ENCODE measurements at regions not wholly inside any gene's neighbourhood (a gene's known extent, or its start where the extent isn't known, plus 50 kb on each side); places are given as distances from the start of the nearest gene placed in this dataset.

DNA sequence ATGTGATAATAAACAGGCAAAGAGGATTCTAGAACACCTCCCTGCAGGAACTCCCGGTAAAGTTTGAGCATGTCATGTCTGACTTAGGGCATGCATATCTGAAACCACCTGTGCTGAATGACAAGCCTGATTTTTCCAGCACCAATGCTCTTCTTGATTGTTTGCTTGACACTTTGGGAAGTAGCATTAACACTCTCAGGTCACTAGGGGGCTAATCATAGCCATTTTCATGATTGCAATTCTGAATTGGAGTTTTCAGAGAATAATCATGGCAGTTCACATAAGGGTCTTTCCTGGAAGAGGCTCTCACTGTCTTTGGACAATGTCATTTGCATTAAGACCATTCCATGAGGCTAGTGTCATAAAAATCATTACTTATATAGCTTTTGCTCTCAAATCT, 234.4 kb upstream of the MTNR1B start:
- H3K36me3 ChIP-seq (ENCODE audit: insufficient read depth, low read length): no peaks in the 10 kb centered on the region
- TF ChIP-seq FOXP2 (optimal IDR thresholded peaks at IDR 0.05; ENCODE audit: control extremely low read depth, extremely low read length, insufficient read depth) (no peak), POLR2AphosphoS5 (IDR thresholded peaks at IDR 0.05; ENCODE audit: borderline replicate concordance, low read depth, low read length) (no peak), EZH2 (IDR thresholded peaks at IDR 0.05) (no peak)
- H3K9ac ChIP-seq (ENCODE audit: insufficient read length): no peak overlapping the region
- no peak overlapping the region for H3K27ac ChIP-seq
- H3K9me3 ChIP-seq (ENCODE audit: low read depth, low read length): no peaks in the 10 kb centered on the region
- no peak for DNase-seq (ENCODE audit: low read depth, low spot score)
- no peak overlapping the region for H3K4me3 ChIP-seq

DNA sequence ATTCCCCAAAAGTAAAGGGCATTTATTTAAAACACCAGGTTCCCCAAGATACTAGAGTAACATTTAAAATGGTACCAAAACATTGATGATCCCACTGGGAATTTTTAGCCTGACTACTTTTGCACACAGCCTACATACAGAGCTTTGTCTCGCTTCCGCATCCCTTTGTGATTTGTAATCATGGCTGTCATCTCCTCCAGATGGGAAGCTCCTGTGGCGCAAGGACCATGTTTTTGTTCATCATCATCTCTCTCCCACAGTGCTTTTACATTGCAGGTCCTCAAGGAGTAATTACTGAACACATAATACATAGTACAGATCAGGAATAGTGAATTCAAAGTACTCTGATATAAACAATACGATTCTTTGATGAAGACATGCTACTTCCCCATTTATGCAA, 231.2 kb upstream of the MTNR1B start:
- Histone ChIP-seq H3K4me3 (no peak overlapping the region), H3K36me3 (ENCODE audit: insufficient read depth, low read length) (no peaks in the 10 kb centered on the region), H3K9me3 (ENCODE audit: low read depth, low read length) (no peaks in the 10 kb centered on the region), H3K9ac (ENCODE audit: insufficient read length) (no peak overlapping the region), H3K27ac (no peak overlapping the region)
- no peak for TF ChIP-seq FOXP2 (optimal IDR thresholded peaks at IDR 0.05; ENCODE audit: control extremely low read depth, extremely low read length, insufficient read depth)
- no peak for TF ChIP-seq POLR2AphosphoS5 (IDR thresholded peaks at IDR 0.05; ENCODE audit: borderline replicate concordance, low read depth, low read length)
- no peak for TF ChIP-seq EZH2 (IDR thresholded peaks at IDR 0.05)
- DNase-seq (ENCODE audit: low read depth, low spot score): no peak

DNA sequence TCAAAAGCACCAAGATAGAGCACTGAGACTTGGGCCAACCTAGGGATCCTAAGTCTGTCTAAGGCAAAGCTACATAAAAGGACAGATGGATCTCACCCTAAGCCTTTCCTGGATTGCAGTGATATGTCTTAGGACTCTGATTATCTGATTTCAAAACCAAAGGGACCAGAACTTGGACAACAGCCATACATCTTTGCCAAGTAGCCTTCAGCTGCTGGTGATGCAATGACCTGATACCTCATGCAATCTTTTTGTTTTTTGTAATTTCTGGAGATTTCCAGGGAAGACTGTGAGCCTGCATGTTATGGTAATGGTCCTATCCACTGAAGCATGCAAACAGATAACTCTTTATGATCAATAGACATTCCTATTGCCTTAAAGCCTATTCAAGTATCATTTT, 230.4 kb upstream of the MTNR1B start:
- Histone ChIP-seq H3K36me3 (ENCODE audit: insufficient read depth, low read length) (no peaks in the 10 kb centered on the region), H3K9ac (ENCODE audit: insufficient read length) (no peak overlapping the region), H3K9me3 (ENCODE audit: low read depth, low read length) (no peaks in the 10 kb centered on the region), H3K27ac (no peak overlapping the region), H3K4me3 (no peak overlapping the region)
- DNase-seq (ENCODE audit: low read depth, low spot score): no peak
- TF ChIP-seq EZH2 (IDR thresholded peaks at IDR 0.05) (no peak), FOXP2 (optimal IDR thresholded peaks at IDR 0.05; ENCODE audit: control extremely low read depth, extremely low read length, insufficient read depth) (no peak), POLR2AphosphoS5 (IDR thresholded peaks at IDR 0.05; ENCODE audit: borderline replicate concordance, low read depth, low read length) (no peak)

DNA sequence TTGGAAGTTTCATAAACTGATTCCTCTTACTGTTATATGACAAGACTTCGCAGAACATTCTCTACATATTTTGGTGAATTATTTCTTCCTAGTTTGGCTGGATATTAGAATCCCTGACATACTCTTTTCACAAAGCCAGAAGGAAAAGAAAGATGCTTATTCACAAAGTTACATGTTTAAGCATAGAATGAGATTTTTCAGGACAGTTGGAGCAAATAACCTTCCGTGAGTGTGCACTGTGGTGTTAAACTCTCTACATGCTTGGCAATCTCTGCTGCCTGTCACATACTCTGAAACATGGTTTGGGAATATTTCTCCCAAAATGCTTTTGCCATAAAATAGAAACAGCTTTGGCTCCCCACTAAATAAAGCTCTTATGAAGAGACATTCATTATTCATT, 230.0 kb upstream of the MTNR1B start:
- Histone ChIP-seq H3K36me3 (ENCODE audit: insufficient read depth, low read length) (no peaks in the 10 kb centered on the region), H3K9ac (ENCODE audit: insufficient read length) (no peak overlapping the region), H3K27ac (no peak overlapping the region), H3K9me3 (ENCODE audit: low read depth, low read length) (no peaks in the 10 kb centered on the region), H3K4me3 (no peak overlapping the region)
- no peak for TF ChIP-seq POLR2AphosphoS5 (IDR thresholded peaks at IDR 0.05; ENCODE audit: borderline replicate concordance, low read depth, low read length)
- no peak for TF ChIP-seq EZH2 (IDR thresholded peaks at IDR 0.05)
- no peak for TF ChIP-seq FOXP2 (optimal IDR thresholded peaks at IDR 0.05; ENCODE audit: control extremely low read depth, extremely low read length, insufficient read depth)
- DNase-seq (ENCODE audit: low read depth, low spot score): no peak

DNA sequence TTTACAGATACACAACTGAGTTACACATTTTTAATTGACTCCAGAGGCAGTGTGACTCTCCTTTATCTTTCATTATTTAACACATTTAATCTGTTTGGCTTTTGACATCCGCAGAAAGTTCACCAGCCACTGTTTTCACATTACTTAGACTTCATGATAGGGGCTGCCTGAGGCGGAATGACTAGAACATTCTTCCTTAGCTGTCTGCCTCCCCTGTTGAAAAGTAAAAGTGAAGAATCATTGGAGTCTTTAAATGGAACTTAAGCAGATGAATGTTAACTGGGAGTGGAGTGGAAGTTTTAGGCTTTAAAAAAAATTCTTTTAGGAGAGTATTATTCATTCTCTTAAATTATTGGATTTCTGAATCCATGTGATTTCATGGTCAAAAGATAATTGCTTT, 229.2 kb upstream of the MTNR1B start:
- H3K4me3 ChIP-seq: no peak overlapping the region
- no peak overlapping the region for H3K27ac ChIP-seq
- no peak for DNase-seq (ENCODE audit: low read depth, low spot score)
- H3K9me3 ChIP-seq (ENCODE audit: low read depth, low read length): no peaks in the 10 kb centered on the region
- no peak overlapping the region for H3K9ac ChIP-seq (ENCODE audit: insufficient read length)
- H3K36me3 ChIP-seq (ENCODE audit: insufficient read depth, low read length): no peaks in the 10 kb centered on the region
- no peak for TF ChIP-seq POLR2AphosphoS5 (IDR thresholded peaks at IDR 0.05; ENCODE audit: borderline replicate concordance, low read depth, low read length)
- no peak for TF ChIP-seq FOXP2 (optimal IDR thresholded peaks at IDR 0.05; ENCODE audit: control extremely low read depth, extremely low read length, insufficient read depth)
- no peak for TF ChIP-seq EZH2 (IDR thresholded peaks at IDR 0.05)

DNA sequence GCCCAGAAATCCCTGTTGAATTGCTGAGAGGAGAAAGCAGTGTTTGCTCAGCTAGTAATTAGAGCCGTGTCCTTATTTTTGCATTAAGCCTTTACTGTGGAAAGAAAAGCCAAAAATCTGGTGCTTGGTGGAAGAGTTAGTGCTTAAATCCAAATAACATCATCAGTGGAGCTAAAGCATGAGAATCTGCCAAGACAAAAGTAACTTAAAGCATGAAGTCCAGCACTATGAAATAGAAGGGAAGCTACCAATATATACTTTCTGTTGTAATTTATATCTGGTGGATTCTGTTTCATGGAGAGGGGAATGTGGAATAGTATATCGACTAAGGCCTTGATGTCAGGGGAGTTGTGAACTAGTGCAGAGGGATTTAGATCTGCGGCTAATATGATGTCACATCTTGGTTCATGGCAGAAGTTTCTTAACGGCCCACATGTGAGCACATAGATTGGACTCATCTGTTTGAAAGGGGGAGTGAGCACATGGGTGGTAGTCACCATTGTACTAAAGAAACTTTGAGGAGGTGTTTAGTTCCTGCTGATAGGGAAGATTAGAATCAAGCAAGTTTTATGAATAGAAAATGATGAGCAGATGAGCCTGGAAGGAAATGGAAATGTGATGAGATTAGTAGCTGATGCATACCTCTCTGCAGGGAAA, 224.4 kb upstream of the MTNR1B start:
- Histone ChIP-seq H3K27ac (no peak overlapping the region), H3K9me3 (ENCODE audit: low read depth, low read length) (no peaks in the 10 kb centered on the region), H3K9ac (ENCODE audit: insufficient read length) (no peak overlapping the region), H3K36me3 (ENCODE audit: insufficient read depth, low read length) (no peaks in the 10 kb centered on the region), H3K4me3 (no peak overlapping the region)
- TF ChIP-seq FOXP2 (optimal IDR thresholded peaks at IDR 0.05; ENCODE audit: control extremely low read depth, extremely low read length, insufficient read depth) (no peak), POLR2AphosphoS5 (IDR thresholded peaks at IDR 0.05; ENCODE audit: borderline replicate concordance, low read depth, low read length) (no peak), EZH2 (IDR thresholded peaks at IDR 0.05) (no peak)
- DNase-seq (ENCODE audit: low read depth, low spot score): no peak

DNA sequence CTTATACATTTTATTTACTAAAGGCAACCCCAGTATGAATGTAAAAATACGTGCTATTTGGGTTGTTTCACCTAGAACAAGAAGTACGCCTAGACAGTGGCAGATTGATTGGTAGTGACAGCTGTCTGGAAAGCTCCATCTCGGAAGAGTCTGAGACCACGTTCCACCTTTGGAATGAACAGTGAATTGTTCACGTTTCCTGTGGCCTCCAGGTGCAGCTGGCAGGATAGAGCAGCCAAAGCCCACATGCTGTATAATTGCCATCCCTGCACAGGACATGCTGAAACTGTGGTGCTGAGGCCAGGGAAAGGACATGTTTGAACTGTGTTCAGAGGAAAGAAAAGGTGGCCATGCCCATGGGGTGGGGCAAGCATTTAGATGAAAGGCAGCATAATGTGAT, 218.7 kb upstream of the MTNR1B start:
- no peak for TF ChIP-seq POLR2AphosphoS5 (IDR thresholded peaks at IDR 0.05; ENCODE audit: borderline replicate concordance, low read depth, low read length)
- no peak for TF ChIP-seq EZH2 (IDR thresholded peaks at IDR 0.05)
- no peak for TF ChIP-seq FOXP2 (optimal IDR thresholded peaks at IDR 0.05; ENCODE audit: control extremely low read depth, extremely low read length, insufficient read depth)
- H3K9me3 ChIP-seq (ENCODE audit: low read depth, low read length): no peaks in the 10 kb centered on the region
- no peak overlapping the region for H3K27ac ChIP-seq
- H3K9ac ChIP-seq (ENCODE audit: insufficient read length): no peak overlapping the region
- H3K4me3 ChIP-seq: no peak overlapping the region
- no peak for DNase-seq (ENCODE audit: low read depth, low spot score)
- H3K36me3 ChIP-seq (ENCODE audit: insufficient read depth, low read length): no peaks in the 10 kb centered on the region

DNA sequence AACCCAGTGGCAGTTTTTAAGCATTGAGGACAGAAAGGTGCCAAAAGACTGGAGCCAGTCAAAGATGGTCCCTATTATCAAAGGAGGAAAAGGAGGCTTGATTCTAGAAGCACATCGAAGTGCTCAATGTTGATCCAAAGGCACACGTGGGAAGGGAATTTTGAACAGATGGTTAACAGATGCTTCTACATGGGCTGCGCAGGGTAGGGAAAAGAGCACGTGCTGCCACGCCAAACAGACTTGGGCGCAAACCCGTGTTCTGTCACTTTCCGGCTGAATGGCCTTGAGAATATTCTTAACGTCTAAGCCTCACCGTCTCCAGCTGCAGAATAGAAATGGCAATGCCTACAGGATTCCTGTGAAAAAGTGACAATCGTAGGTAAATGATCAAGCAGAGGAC, 217.9 kb upstream of the MTNR1B start:
- DNase-seq (ENCODE audit: low read depth, low spot score): no peak
- no peak overlapping the region for H3K9ac ChIP-seq (ENCODE audit: insufficient read length)
- no peak overlapping the region for H3K27ac ChIP-seq
- TF ChIP-seq POLR2AphosphoS5 (IDR thresholded peaks at IDR 0.05; ENCODE audit: borderline replicate concordance, low read depth, low read length) (no peak), EZH2 (IDR thresholded peaks at IDR 0.05) (no peak), FOXP2 (optimal IDR thresholded peaks at IDR 0.05; ENCODE audit: control extremely low read depth, extremely low read length, insufficient read depth) (no peak)
- no peaks in the 10 kb centered on the region for H3K9me3 ChIP-seq (ENCODE audit: low read depth, low read length)
- no peak overlapping the region for H3K4me3 ChIP-seq
- no peaks in the 10 kb centered on the region for H3K36me3 ChIP-seq (ENCODE audit: insufficient read depth, low read length)

DNA sequence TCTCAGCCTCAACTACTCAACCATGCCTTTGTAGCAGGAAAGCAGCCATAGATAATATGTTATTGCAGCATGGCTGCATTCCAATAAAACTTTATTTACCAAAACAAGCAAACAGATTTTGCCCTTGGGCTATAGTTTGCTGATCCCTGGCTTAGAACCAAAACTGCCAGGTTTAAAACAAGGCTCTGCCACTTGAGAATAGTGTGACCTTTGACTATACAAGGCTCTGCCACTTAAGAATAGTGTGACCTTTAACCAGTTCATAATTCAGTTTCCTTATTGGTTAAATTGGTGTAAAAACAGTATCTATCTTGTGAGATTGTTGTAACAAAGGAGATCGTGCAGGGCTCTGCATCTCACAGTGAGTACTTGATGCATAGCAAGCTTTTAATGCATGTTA, 217.3 kb upstream of the MTNR1B start:
- TF ChIP-seq POLR2AphosphoS5 (IDR thresholded peaks at IDR 0.05; ENCODE audit: borderline replicate concordance, low read depth, low read length) (no peak), EZH2 (IDR thresholded peaks at IDR 0.05) (no peak), FOXP2 (optimal IDR thresholded peaks at IDR 0.05; ENCODE audit: control extremely low read depth, extremely low read length, insufficient read depth) (no peak)
- Histone ChIP-seq H3K36me3 (ENCODE audit: insufficient read depth, low read length) (no peaks in the 10 kb centered on the region), H3K4me3 (no peak overlapping the region), H3K27ac (no peak overlapping the region), H3K9me3 (ENCODE audit: low read depth, low read length) (no peaks in the 10 kb centered on the region), H3K9ac (ENCODE audit: insufficient read length) (no peak overlapping the region)
- DNase-seq (ENCODE audit: low read depth, low spot score): no peak

All from SK-N-MC (cell line).